Osteoblast (primary cell): ENCODE measurements at regions not wholly inside any gene's neighbourhood (a gene's known extent, or its start where the extent isn't known, plus 50 kb on each side); places are given as distances from the start of the nearest gene placed in this dataset.

Source experiments
- DNase-seq: peaks from one replicate; pipeline ENCODE4 v3.0.0; 2011; ENCODE audit warnings: low spot score, mixed read lengths; ENCODE audit not compliant: insufficient read length; ENCODE audit errors: missing footprints
- H2AFZ ChIP-seq: 2 replicates; pipeline ENCODE4 v1.6.0; 2011; ENCODE audit warnings: mild to moderate bottlenecking, low read length
- H3K27ac ChIP-seq: 2 replicates; pipeline ENCODE4 v1.5.1; 2011; ENCODE audit warnings: mild to moderate bottlenecking, low read depth, low read length, moderate library complexity
- H3K27me3 ChIP-seq: 2 replicates; pipeline ENCODE4 v1.6.0; 2012; ENCODE audit warnings: mild to moderate bottlenecking, control low read depth, inconsistent platforms, low read length, moderate library complexity; ENCODE audit not compliant: insufficient read depth
- H3K36me3 ChIP-seq: 2 replicates; pipeline ENCODE4 v1.5.1; 2011; ENCODE audit warnings: mild to moderate bottlenecking, low read length, control low read depth, moderate library complexity; ENCODE audit not compliant: insufficient read depth
- H3K4me1 ChIP-seq: 2 replicates; pipeline ENCODE4 v1.5.1; 2011; ENCODE audit warnings: mild to moderate bottlenecking, low read length, control low read depth, moderate library complexity; ENCODE audit not compliant: insufficient read depth
- H3K4me2 ChIP-seq: 2 replicates; pipeline ENCODE4 v1.6.0; 2011; ENCODE audit warnings: mild to moderate bottlenecking, low read length; ENCODE audit not compliant: insufficient read depth
- H3K4me3 ChIP-seq: fragments of 200-600 bp; sonication (generic); 3 replicates; pipeline ENCODE4 v1.5.1; 2012; ENCODE audit warnings: mild to moderate bottlenecking, low read length, inconsistent platforms; ENCODE audit not compliant: insufficient read depth
- H3K79me2 ChIP-seq: 2 replicates; pipeline ENCODE4 v1.6.0; 2012; ENCODE audit warnings: mild to moderate bottlenecking, low read length, control low read depth, inconsistent platforms; ENCODE audit not compliant: insufficient read depth
- H3K9me3 ChIP-seq: 2 replicates; pipeline ENCODE4 v1.5.1; 2011; ENCODE audit warnings: low read depth, low read length, control low read depth
- H4K20me1 ChIP-seq: 2 replicates; pipeline ENCODE4 v1.6.0; 2012; ENCODE audit warnings: mild to moderate bottlenecking, low read length, control low read depth; ENCODE audit not compliant: insufficient read depth
- TF ChIP-seq, protein P1 (sequence below): IDR thresholded peaks from 2 replicates; pipeline ENCODE4 v1.5.1; 2011; ENCODE audit warnings: mild to moderate bottlenecking, low read depth, low read length, moderate library complexity; ENCODE audit errors: extremely low read depth

DNA sequence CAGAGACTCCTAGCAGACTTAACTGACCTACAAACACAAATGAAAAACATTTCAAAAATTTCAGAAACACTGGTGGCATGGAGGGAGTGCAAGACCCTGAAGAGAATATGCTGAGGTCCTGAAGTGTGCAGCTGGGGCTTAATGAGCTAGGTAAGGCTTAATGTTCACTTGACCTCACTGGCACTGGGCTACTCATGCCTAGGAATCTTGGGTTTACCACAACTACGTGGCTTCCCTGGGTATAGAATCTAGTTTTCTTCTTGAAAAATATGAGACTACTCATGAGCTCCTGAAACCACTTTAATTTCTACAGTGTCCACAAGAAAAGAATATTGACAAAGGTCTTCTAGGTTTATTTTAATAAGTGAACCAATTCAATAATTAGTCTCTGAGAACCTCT lies 139.8 kb downstream of the HNMT start:
- Histone ChIP-seq H4K20me1 (no peaks in the 10 kb centered on the region), H3K4me3 (no peak overlapping the region), H3K27ac (no peak overlapping the region), H3K9me3 (no peaks in the 10 kb centered on the region), H3K27me3 (no peaks in the 10 kb centered on the region), H2AFZ (no peak overlapping the region), H3K4me2 (no peak overlapping the region), H3K36me3 (no peaks in the 10 kb centered on the region), H3K79me2 (no peaks in the 10 kb centered on the region), H3K4me1 (peaks cover 7% of the 10 kb centered on the region)
- TF ChIP-seq, protein P1, sequence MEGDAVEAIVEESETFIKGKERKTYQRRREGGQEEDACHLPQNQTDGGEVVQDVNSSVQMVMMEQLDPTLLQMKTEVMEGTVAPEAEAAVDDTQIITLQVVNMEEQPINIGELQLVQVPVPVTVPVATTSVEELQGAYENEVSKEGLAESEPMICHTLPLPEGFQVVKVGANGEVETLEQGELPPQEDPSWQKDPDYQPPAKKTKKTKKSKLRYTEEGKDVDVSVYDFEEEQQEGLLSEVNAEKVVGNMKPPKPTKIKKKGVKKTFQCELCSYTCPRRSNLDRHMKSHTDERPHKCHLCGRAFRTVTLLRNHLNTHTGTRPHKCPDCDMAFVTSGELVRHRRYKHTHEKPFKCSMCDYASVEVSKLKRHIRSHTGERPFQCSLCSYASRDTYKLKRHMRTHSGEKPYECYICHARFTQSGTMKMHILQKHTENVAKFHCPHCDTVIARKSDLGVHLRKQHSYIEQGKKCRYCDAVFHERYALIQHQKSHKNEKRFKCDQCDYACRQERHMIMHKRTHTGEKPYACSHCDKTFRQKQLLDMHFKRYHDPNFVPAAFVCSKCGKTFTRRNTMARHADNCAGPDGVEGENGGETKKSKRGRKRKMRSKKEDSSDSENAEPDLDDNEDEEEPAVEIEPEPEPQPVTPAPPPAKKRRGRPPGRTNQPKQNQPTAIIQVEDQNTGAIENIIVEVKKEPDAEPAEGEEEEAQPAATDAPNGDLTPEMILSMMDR = no peak
- no peak for DNase-seq

DNA sequence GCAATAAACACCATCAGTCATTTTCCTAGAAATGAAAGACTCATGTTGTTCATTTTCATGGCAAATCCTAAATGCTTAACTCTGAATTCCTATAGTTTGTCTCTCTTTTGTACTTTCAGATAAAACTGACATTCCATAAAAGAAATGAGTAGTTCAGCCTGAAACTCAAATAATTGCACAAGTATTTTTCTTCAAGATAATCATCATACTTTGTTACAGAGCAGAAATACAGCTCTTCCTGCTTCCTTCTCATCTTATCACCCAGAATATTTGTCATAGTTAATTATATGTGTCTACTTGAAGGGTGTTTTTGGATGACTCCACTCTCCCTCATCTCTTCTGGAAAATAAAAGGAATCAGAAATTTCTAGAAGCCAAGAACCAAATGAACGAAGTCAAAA lies 141.1 kb downstream of the HNMT start:
- TF ChIP-seq, protein P1 = no peak
- H3K36me3 ChIP-seq = no peaks in the 10 kb centered on the region
- H3K4me3 ChIP-seq = no peak overlapping the region
- H2AFZ ChIP-seq = no peak overlapping the region
- H3K4me2 ChIP-seq = no peak overlapping the region
- no peak overlapping the region for H3K27ac ChIP-seq
- H3K79me2 ChIP-seq = no peaks in the 10 kb centered on the region
- H3K4me1 ChIP-seq = peaks cover 7% of the 10 kb centered on the region
- H3K9me3 ChIP-seq = no peaks in the 10 kb centered on the region
- H3K27me3 ChIP-seq = no peaks in the 10 kb centered on the region
- no peak for DNase-seq
- H4K20me1 ChIP-seq = no peaks in the 10 kb centered on the region

DNA sequence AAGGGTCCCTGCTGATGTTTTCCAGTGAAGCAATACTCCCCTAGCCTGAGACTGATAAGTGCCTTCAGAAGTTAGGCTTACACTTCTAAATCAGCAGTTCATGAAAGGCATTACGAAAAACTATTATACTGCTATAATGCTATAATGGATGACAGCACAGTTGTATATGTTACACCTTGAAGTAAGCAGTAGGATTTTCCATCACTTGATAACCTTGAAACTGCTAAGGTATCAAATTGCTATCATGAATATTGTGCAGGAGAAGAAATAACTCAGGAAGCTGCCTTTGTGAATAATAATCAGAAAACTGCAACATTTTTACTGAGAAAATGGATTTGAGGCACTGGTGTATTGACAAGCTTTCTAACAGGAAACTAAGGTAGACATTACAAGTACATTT lies 142.3 kb downstream of the HNMT start:
- DNase-seq = no peak
- Histone ChIP-seq H3K27ac (no peak overlapping the region), H3K4me3 (no peak overlapping the region), H3K9me3 (no peaks in the 10 kb centered on the region), H4K20me1 (no peaks in the 10 kb centered on the region), H3K4me2 (no peak overlapping the region), H3K79me2 (no peaks in the 10 kb centered on the region), H3K36me3 (no peaks in the 10 kb centered on the region), H3K27me3 (no peaks in the 10 kb centered on the region), H3K4me1 (peaks cover 7% of the 10 kb centered on the region), H2AFZ (no peak overlapping the region)
- TF ChIP-seq, protein P1 = no peak

DNA sequence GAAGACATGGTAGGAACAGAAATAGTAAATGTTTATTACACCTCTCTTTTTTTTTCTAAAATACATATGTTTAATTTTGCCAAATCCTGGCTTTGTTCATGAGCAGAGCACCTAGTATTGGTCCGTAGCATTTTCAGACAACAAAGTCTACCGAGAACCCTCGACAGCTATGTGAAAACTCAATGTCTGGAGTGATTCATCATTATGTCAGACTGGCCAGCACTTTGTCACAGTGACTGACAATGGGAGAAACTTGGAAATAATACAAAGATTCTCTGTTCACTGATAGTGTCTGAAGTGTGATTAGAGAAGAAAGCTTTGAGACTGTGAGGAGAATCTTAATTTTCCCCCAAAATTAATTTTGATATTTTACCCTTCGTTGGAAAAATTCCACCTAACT lies 143.0 kb downstream of the HNMT start:
- Histone ChIP-seq H3K4me2 (peak overlapping the region; percentile 22), H3K9me3 (peaks cover 2% of the 10 kb centered on the region), H3K4me1 (peaks cover 7% of the 10 kb centered on the region), H3K4me3 (no peak overlapping the region), H3K27me3 (no peaks in the 10 kb centered on the region), H3K36me3 (no peaks in the 10 kb centered on the region), H2AFZ (no peak overlapping the region), H4K20me1 (no peaks in the 10 kb centered on the region), H3K27ac (no peak overlapping the region), H3K79me2 (no peaks in the 10 kb centered on the region)
- no peak for DNase-seq
- TF ChIP-seq, protein P1 = no peak
